ENCODE measurements at regions not wholly inside any gene's neighbourhood (a gene's known extent, or its start where the extent isn't known, plus 50 kb on each side); places are given as distances from the start of the nearest gene placed in this dataset.
A peak's percentile ranks its signal among the peaks of the same experiment; 100 is the strongest.

- Histone ChIP-seq H3K4me1 (replicated peaks in 1 of 2) (no peaks in the 10 kb centered on the region), H3K4me3 (no peak overlapping the region), H3K27ac (no peak overlapping the region)
- ATAC-seq (replicated peaks in 6 of 8), result no peak
- in situ Hi-C loops (cut with MboI; ENCODE audit: low pct_unique_long_range_greater_than_20kb in 2 of 9, low sequenced_read_pairs in 9 of 9, unreplicated experiment in 9 of 9), result no loop called here
These were observed 453.4 kb upstream of the ROBO2 start for GRCh38 chr3:76586471-76586870.

GRCh38 chr3:76610150-76610549, 429.7 kb upstream of the ROBO2 start:
- ATAC-seq (replicated peaks in 6 of 8), result no peak
- in situ Hi-C loops (cut with MboI; ENCODE audit: low pct_unique_long_range_greater_than_20kb in 2 of 9, low sequenced_read_pairs in 9 of 9, unreplicated experiment in 9 of 9), result no loop called here
- H3K4me1 ChIP-seq (replicated peaks in 1 of 2), result peaks cover 0 to 3% of the 10 kb centered on the region in 2 donors

GRCh38 chr3:76615719-76616118, 424.2 kb upstream of the ROBO2 start:
- WGBS, 10 experiments, result 0 to 93% (median 37%) methylated on average over 1 of the region's 1 CpG; no CpG with 5 or more reads in 4 of the 10 experiments
- peak in 3 of 8 experiments; percentile 63 to 95 (median 80) for ATAC-seq (replicated peaks in 6 of 8)
- H3K27ac ChIP-seq, result no peak overlapping the region
- H3K4me1 ChIP-seq (replicated peaks in 1 of 2), result peaks cover 0 to 6% of the 10 kb centered on the region in 2 donors
- in situ Hi-C loops (cut with MboI; ENCODE audit: low pct_unique_long_range_greater_than_20kb in 2 of 9, low sequenced_read_pairs in 9 of 9, unreplicated experiment in 9 of 9), result no loop called here
- H3K4me3 ChIP-seq, result no peak overlapping the region

More at GRCh38 chr3:76610150-76610549, 429.7 kb upstream of the ROBO2 start:
- Histone ChIP-seq H3K27ac (no peak overlapping the region), H3K4me3 (no peak overlapping the region)
- WGBS, 10 experiments, result 80 to 100% (median 92%) methylated on average over 1 to 4 of the region's 11 CpGs; no CpG with 5 or more reads in 4 of the 10 experiments

GRCh38 chr3:76624164-76624563, 415.7 kb upstream of the ROBO2 start:
- ATAC-seq (replicated peaks in 6 of 8), result no peak
- peaks cover 0 to 3% of the 10 kb centered on the region in 2 donors for H3K4me1 ChIP-seq (replicated peaks in 1 of 2)
- in situ Hi-C loops (cut with MboI; ENCODE audit: low pct_unique_long_range_greater_than_20kb in 2 of 9, low sequenced_read_pairs in 9 of 9, unreplicated experiment in 9 of 9), result no loop called here
- WGBS, 10 experiments, result 4 to 97% (median 67%) methylated on average over 1 to 6 of the region's 6 CpGs; no CpG with 5 or more reads in 1 of the 10 experiments
- no peak overlapping the region for H3K27ac ChIP-seq
- no peak overlapping the region for H3K4me3 ChIP-seq

GRCh38 chr3:76627236-76627635, 412.7 kb upstream of the ROBO2 start:
- peaks cover 1 to 4% of the 10 kb centered on the region in 2 donors for H3K4me1 ChIP-seq (replicated peaks in 1 of 2)
- in situ Hi-C loops (cut with MboI; ENCODE audit: low pct_unique_long_range_greater_than_20kb in 2 of 9, low sequenced_read_pairs in 9 of 9, unreplicated experiment in 9 of 9), result no loop called here
- peak in 2 of 8 experiments; percentile 44 to 56 for ATAC-seq (replicated peaks in 6 of 8)
- no peak overlapping the region for H3K4me3 ChIP-seq
- no peak overlapping the region for H3K27ac ChIP-seq
- 0 to 80% (median 37%) methylated on average over 2 to 4 of the region's 4 CpGs; no CpG with 5 or more reads in 3 of the 10 experiments for WGBS, 10 experiments

GRCh38 chr3:76631251-76631650, 408.6 kb upstream of the ROBO2 start:
- no peak overlapping the region for H3K4me3 ChIP-seq
- H3K27ac ChIP-seq, result no peak overlapping the region
- H3K4me1 ChIP-seq (replicated peaks in 1 of 2), result peaks cover 2 to 7% of the 10 kb centered on the region in 2 donors
- 56 to 94% (median 86%) methylated on average over 3 to 4 of the region's 4 CpGs for WGBS, 10 experiments
- in situ Hi-C loops (cut with MboI; ENCODE audit: low pct_unique_long_range_greater_than_20kb in 2 of 9, low sequenced_read_pairs in 9 of 9, unreplicated experiment in 9 of 9), result no loop called here
- no peak for ATAC-seq (replicated peaks in 6 of 8)

- Histone ChIP-seq H3K4me1 (replicated peaks in 1 of 2) (peaks cover 0 to 6% of the 10 kb centered on the region in 2 donors), H3K4me3 (no peak overlapping the region), H3K27ac (no peak overlapping the region)
- in situ Hi-C loops (cut with MboI; ENCODE audit: low pct_unique_long_range_greater_than_20kb in 2 of 9, low sequenced_read_pairs in 9 of 9, unreplicated experiment in 9 of 9), result no loop called here
- peak in 1 of 8 experiments; percentile 50 for ATAC-seq (replicated peaks in 6 of 8)
These were observed 401.9 kb upstream of the ROBO2 start for GRCh38 chr3:76638006-76638405.

GRCh38 chr3:76643623-76644304, 396.1 kb upstream of the ROBO2 start:
- H3K27ac ChIP-seq, result no peak overlapping the region
- in situ Hi-C loops (cut with MboI; ENCODE audit: low pct_unique_long_range_greater_than_20kb in 2 of 9, low sequenced_read_pairs in 9 of 9, unreplicated experiment in 9 of 9), result no loop called here
- ATAC-seq (replicated peaks in 6 of 8), result peak in 5 of 8 experiments; percentile 67 to 91 (median 87)
- H3K4me1 ChIP-seq (replicated peaks in 1 of 2), result peaks cover 12 to 27% of the 10 kb centered on the region in 2 donors
- H3K4me3 ChIP-seq, result no peak overlapping the region

- in situ Hi-C loops (cut with MboI; ENCODE audit: low pct_unique_long_range_greater_than_20kb in 2 of 9, low sequenced_read_pairs in 9 of 9, unreplicated experiment in 9 of 9), result no loop called here
- Histone ChIP-seq H3K4me3 (no peak overlapping the region), H3K27ac (no peak overlapping the region), H3K4me1 (replicated peaks in 1 of 2) (peaks cover 12 to 27% of the 10 kb centered on the region in 2 donors)
- WGBS, 10 experiments, result 0 to 74% (median 31%) methylated on average over 1 to 4 of the region's 4 CpGs
- peak in 5 of 8 experiments; percentile 34 to 58 (median 51) for ATAC-seq (replicated peaks in 6 of 8)
These were observed 395.6 kb upstream of the ROBO2 start for GRCh38 chr3:76644305-76644675.

- peaks cover 12 to 27% of the 10 kb centered on the region in 2 donors for H3K4me1 ChIP-seq (replicated peaks in 1 of 2)
- no peak for ATAC-seq (replicated peaks in 6 of 8)
- WGBS, 10 experiments, result 17 to 100% (median 96%) methylated on average over 1 to 2 of the region's 2 CpGs; no CpG with 5 or more reads in 5 of the 10 experiments
- no peak overlapping the region for H3K27ac ChIP-seq
- H3K4me3 ChIP-seq, result no peak overlapping the region
- in situ Hi-C loops (cut with MboI; ENCODE audit: low pct_unique_long_range_greater_than_20kb in 2 of 9, low sequenced_read_pairs in 9 of 9, unreplicated experiment in 9 of 9), result no loop called here
These were observed 394.2 kb upstream of the ROBO2 start for GRCh38 chr3:76645724-76646123.

- H3K4me1 ChIP-seq (replicated peaks in 1 of 2), result peaks cover 12 to 23% of the 10 kb centered on the region in 2 donors
- 61 to 96% (median 79%) methylated on average over 2 to 13 of the region's 13 CpGs for WGBS, 10 experiments
- H3K4me3 ChIP-seq, result no peak overlapping the region
- no peak overlapping the region for H3K27ac ChIP-seq
- no peak for ATAC-seq (replicated peaks in 6 of 8)
- in situ Hi-C loops (cut with MboI; ENCODE audit: low pct_unique_long_range_greater_than_20kb in 2 of 9, low sequenced_read_pairs in 9 of 9, unreplicated experiment in 9 of 9), result no loop called here
These were observed 392.9 kb upstream of the ROBO2 start for GRCh38 chr3:76646921-76647562.

- Histone ChIP-seq H3K27ac (no peak overlapping the region), H3K4me3 (no peak overlapping the region), H3K4me1 (replicated peaks in 1 of 2) (peaks cover 0 to 19% of the 10 kb centered on the region in 2 donors)
- 20 to 100% (median 88%) methylated on average over 1 of the region's 1 CpG; no CpG with 5 or more reads in 5 of the 10 experiments for WGBS, 10 experiments
- ATAC-seq (replicated peaks in 6 of 8), result peak in 2 of 8 experiments; percentile 18 to 55
- in situ Hi-C loops (cut with MboI; ENCODE audit: low pct_unique_long_range_greater_than_20kb in 2 of 9, low sequenced_read_pairs in 9 of 9, unreplicated experiment in 9 of 9), result no loop called here
These were observed 388.1 kb upstream of the ROBO2 start for GRCh38 chr3:76651784-76652183.

GRCh38 chr3:76652524-76652923, 387.4 kb upstream of the ROBO2 start:
- ATAC-seq (replicated peaks in 6 of 8), result no peak
- in situ Hi-C loops (cut with MboI; ENCODE audit: low pct_unique_long_range_greater_than_20kb in 2 of 9, low sequenced_read_pairs in 9 of 9, unreplicated experiment in 9 of 9), result no loop called here
- Histone ChIP-seq H3K4me1 (replicated peaks in 1 of 2) (peaks cover 0 to 19% of the 10 kb centered on the region in 2 donors), H3K27ac (no peak overlapping the region), H3K4me3 (no peak overlapping the region)
- 0 to 100% (median 94%) methylated on average over 1 of the region's 1 CpG for WGBS, 10 experiments
